K562 (cell line): ENCODE measurements at regions not wholly inside any gene's neighbourhood (a gene's known extent, or its start where the extent isn't known, plus 50 kb on each side); places are given as distances from the start of the nearest gene placed in this dataset.

Source experiments
- ATAC-seq: fragments of 200-7000 bp; cut with Tn5 transposase; 3 replicates; pipeline ENCODE4 v1.9.1; 2020; ENCODE audit warnings: moderate library complexity
- BruUV-seq: library from RNA; stranded (reverse); fragments of 400-500 nt; replicated peaks from 2 replicates; lab custom pipeline; 2021; lab: Mats Ljungman, UMichigan
- CTCF ChIA-PET: fragments of 300-600 bp; formaldehyde crosslinking; extraction: SDS; loops from one replicate; lab custom pipeline; 2021; ENCODE audit warnings: low intra/inter-chr PET ratio; lab: Yijun Ruan, JAX
- POLR2A ChIA-PET: fragments of 300-600, 350-650 bp; sonication (Branson Sonifier 250); formaldehyde crosslinking; extraction: SDS; loops from one replicate; lab custom pipeline; 2021; ENCODE audit warnings: antibody characterized with exemption, inconsistent platforms; lab: Yijun Ruan, JAX
- DNase-seq, 4 experiments: peaks; one replicate each; pipeline versions ENCODE4 v3.0.0 to v3.0.0-alpha.2; 2011 to 2018; ENCODE audit warnings: low spot score in 3 of 4, mixed read lengths in 3 of 4; ENCODE audit errors: extremely low read depth in 1 of 4
- FAIRE-seq: peaks from 2 replicates; lab custom pipeline; 2011; peaks lifted over from hg19 to GRCh38; lab: Jason Lieb, UNC
- H2AFZ ChIP-seq: 2 replicates; pipeline ENCODE4 v1.6.0; 2011; ENCODE audit warnings: low read depth, low read length, control low read depth, inconsistent platforms
- H3K27ac ChIP-seq: fragments of 200-600 bp; 3 replicates; pipeline ENCODE4 v1.8.0; 2011; ENCODE audit warnings: low read depth, mild to moderate bottlenecking, control low read depth, inconsistent platforms, low read length, moderate library complexity, mixed read lengths; ENCODE audit errors: extremely low read depth
- H3K27me3 ChIP-seq, 2 experiments: fragments of 300-600 bp in 1 of 2; 2 replicates in 1 of 2; 3 replicates in 1 of 2; pipeline versions ENCODE4 v1.6.0 to v1.8.0; 2011; ENCODE audit warnings: inconsistent platforms in 2 of 2, low read length in 2 of 2, mild to moderate bottlenecking in 1 of 2, mixed read lengths in 1 of 2, moderate library complexity in 1 of 2; ENCODE audit not compliant: control insufficient read depth in 2 of 2, insufficient read depth in 2 of 2
- H3K36me3 ChIP-seq: fragments of 300-600 bp; 3 replicates; pipeline ENCODE4 v1.8.0; 2011; ENCODE audit warnings: mild to moderate bottlenecking, low read length, inconsistent platforms; ENCODE audit not compliant: control insufficient read depth, insufficient read depth
- H3K4me1 ChIP-seq, 2 experiments: fragments of 200-600 bp in 1 of 2; replicated peaks in 1 of 2; 2 replicates in 1 of 2; 3 replicates in 1 of 2; pipeline versions ENCODE4 v1.5.1 to v1.8.0; 2011; ENCODE audit warnings: inconsistent platforms in 2 of 2, low read length in 2 of 2, mild to moderate bottlenecking in 1 of 2, mixed read lengths in 1 of 2, moderate library complexity in 1 of 2; ENCODE audit not compliant: control insufficient read depth in 2 of 2, insufficient read depth in 2 of 2
- H3K4me2 ChIP-seq: 2 replicates; pipeline ENCODE4 v1.6.1; 2011; ENCODE audit warnings: low read length, control low read depth, inconsistent platforms, mixed read lengths; ENCODE audit not compliant: insufficient read depth
- H3K4me3 ChIP-seq: fragments of 200-600 bp; sonication (generic), shearing (Covaris generic); 2 replicates; pipeline ENCODE4 v1.5.1; 2016; ENCODE audit warnings: control low read depth, inconsistent platforms
- H3K79me2 ChIP-seq: fragments of 200-600 bp; 3 replicates; pipeline ENCODE4 v1.8.0; 2011; ENCODE audit warnings: low read length, inconsistent platforms; ENCODE audit not compliant: control insufficient read depth, insufficient read depth
- H3K9ac ChIP-seq, 2 experiments: 2 replicates each; pipeline versions ENCODE4 v1.6.0 to v1.6.1; 2011; ENCODE audit warnings: low read depth in 2 of 2, low read length in 2 of 2, control low read depth in 1 of 2, inconsistent platforms in 1 of 2, mild to moderate bottlenecking in 1 of 2, mixed read lengths in 1 of 2; ENCODE audit not compliant: insufficient read depth in 1 of 2
- H3K9me1 ChIP-seq: one replicate; pipeline ENCODE4 v1.6.0; 2011; ENCODE audit warnings: inconsistent platforms, mild to moderate bottlenecking, low read length, moderate library complexity; ENCODE audit not compliant: control insufficient read depth, insufficient read depth
- H3K9me3 ChIP-seq: replicated peaks from 2 replicates; pipeline ENCODE4 v1.5.1; 2011; ENCODE audit warnings: low read depth, low read length, inconsistent platforms; ENCODE audit not compliant: control insufficient read depth, insufficient read depth
- H4K20me1 ChIP-seq: replicated peaks from 2 replicates; pipeline ENCODE4 v1.6.1; 2011; ENCODE audit warnings: low read length, inconsistent platforms, mixed read lengths; ENCODE audit not compliant: control insufficient read depth, insufficient read depth
- ASH1L ChIP-seq: fragments of 450-650 bp; IDR thresholded peaks from 2 replicates; pipeline ENCODE4 v1.6.1; 2018; ENCODE audit warnings: borderline replicate concordance, mild to moderate bottlenecking, low read depth; ENCODE audit not compliant: partially characterized antibody
- BCL6 ChIP-seq: fragments of 250-450 bp; sonication (Bioruptor Pico); IDR thresholded peaks from 2 replicates; pipeline ENCODE4 v1.4.0; 2020
- BRF1 ChIP-seq: IDR thresholded peaks from 3 replicates; pipeline ENCODE4 v1.6.1; 2011; ENCODE audit warnings: borderline replicate concordance, mild to moderate bottlenecking; ENCODE audit not compliant: insufficient read length; ENCODE audit errors: extremely low read depth
- GATAD2A ChIP-seq: fragments of 450-650 bp; IDR thresholded peaks from 2 replicates; pipeline ENCODE4 v1.6.1; 2017
- NR2C1 ChIP-seq, 2 experiments: fragments of 450-650 bp; IDR thresholded peaks; 2 replicates each; pipeline ENCODE4 v1.6.1; 2017; ENCODE audit warnings: mild to moderate bottlenecking in 2 of 2, antibody characterized with exemption in 1 of 2, inconsistent platforms in 1 of 2, missing compliant biosample characterization in 1 of 2, missing genetic modification characterization in 1 of 2
- TBL1XR1 ChIP-seq, 2 experiments: IDR thresholded peaks; 2 replicates each; pipeline ENCODE4 v1.6.1; 2012; ENCODE audit warnings: improper control_type of control experiment in 2 of 2, low read length in 2 of 2, mild to moderate bottlenecking in 1 of 2
- TCFL5 ChIP-seq: fragments of 250-450 bp; sonication (Bioruptor Pico); conservative IDR thresholded peaks from 2 replicates; pipeline ENCODE4 v1.6.1; 2021; ENCODE audit warnings: mild to moderate bottlenecking, moderate library complexity, matching md5 sums
- TRIM28 ChIP-seq: fragments of 450-650 bp; IDR thresholded peaks from 2 replicates; pipeline ENCODE4 v1.6.1; 2017
- ZFP1 ChIP-seq: fragments of 450-650 bp; formaldehyde crosslinking; IDR thresholded peaks from 2 replicates; pipeline ENCODE4 v1.4.0; 2020; ENCODE audit warnings: mild to moderate bottlenecking, mixed read lengths
- ZNF347 ChIP-seq: fragments of 450-650 bp; formaldehyde crosslinking; IDR thresholded peaks from 2 replicates; pipeline ENCODE4 v1.4.0; 2020; ENCODE audit warnings: low read depth, mild to moderate bottlenecking, moderate library complexity
- ZNF431 ChIP-seq: sonication (generic); formaldehyde crosslinking; IDR thresholded peaks from 2 replicates; pipeline ENCODE4 v1.8.0; 2022; ENCODE audit warnings: mild to moderate bottlenecking, missing genetic modification reagents
- ZNF589 ChIP-seq: fragments of 200-800 bp; sonication (Bioruptor generic); IDR thresholded peaks from 2 replicates; pipeline ENCODE4 v1.6.1; 2016; ENCODE audit warnings: low read depth, missing genetic modification characterization, missing compliant biosample characterization
- ZNF699 ChIP-seq: fragments of 250-450 bp; sonication (Bioruptor Pico); IDR thresholded peaks from 2 replicates; pipeline ENCODE4 v1.8.0; 2021; ENCODE audit warnings: mild to moderate bottlenecking, moderate library complexity; ENCODE audit not compliant: insufficient replicate concordance
- ZNF717 ChIP-seq: fragments of 250-450 bp; sonication (Bioruptor Pico); IDR thresholded peaks from 2 replicates; pipeline ENCODE4 v1.5.0; 2021
- WGBS: fragments of 100-300 bp; shearing (Covaris generic); methylation state at CpG from one replicate; pipeline ENCODE4 v1.1.6; 2016; ENCODE audit warnings: low coverage, mixed read lengths; ENCODE audit not compliant: insufficient coverage; ENCODE audit errors: missing lambda C conversion rate; 5-methylcytosine and 5-hydroxymethylcytosine counted together
- in situ Hi-C: fragments of 300-500 bp; cut with MboI; formaldehyde crosslinking; loops from 4 replicates; pipeline ENCODE4 v1.15.0; 2018; ENCODE audit warnings: inconsistent platforms, mixed read lengths
- intact Hi-C: fragments of 100-400 bp; cut with micrococcal nuclease; formaldehyde crosslinking; loops from 2 replicates; pipeline ENCODE4 v1.14.2; 2022
- TF ChIP-seq, protein P1 (sequence below): conservative IDR thresholded peaks from 2 replicates; pipeline ENCODE4 v1.6.1; 2011; ENCODE audit warnings: low read depth, mild to moderate bottlenecking, low read length; ENCODE audit not compliant: control insufficient read depth

DNA sequence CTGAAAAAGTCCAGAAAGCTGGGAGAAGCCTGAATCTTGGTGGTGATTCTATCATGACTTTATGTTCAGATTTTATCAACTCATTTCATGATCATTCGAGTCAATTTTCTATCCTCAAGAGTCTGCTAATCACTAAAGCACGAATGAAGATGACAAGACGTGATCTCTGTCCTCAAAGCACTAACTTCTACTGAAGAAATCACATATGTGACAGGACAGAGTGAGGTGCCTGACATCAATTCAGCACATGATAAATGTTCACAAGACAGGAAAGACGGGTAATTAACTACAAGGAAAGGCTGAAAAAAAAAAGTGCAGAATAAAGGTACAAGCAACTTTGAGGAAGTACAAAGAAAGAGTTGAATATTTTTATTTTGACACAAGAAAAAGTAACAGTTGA, 487.1 kb downstream of the EFNB2 start:
- Histone ChIP-seq H3K9me1 (no peaks in the 10 kb centered on the region), H3K9ac (no peak overlapping the region), H3K79me2 (no peaks in the 10 kb centered on the region), H4K20me1 (no peaks in the 10 kb centered on the region), H2AFZ (no peak overlapping the region), H3K4me3 (no peak overlapping the region), H3K9me3 (no peaks in the 10 kb centered on the region), H3K4me1 (no peaks in the 10 kb centered on the region)
- CTCF ChIA-PET = no interaction called here
- no peak for ATAC-seq
- intact Hi-C loops = no loop called here
- DNase-seq = no peak
- TF ChIP-seq BCL6 (no peak), NR2C1 (IDR thresholded peaks at IDR 0.05) (no peak), NR2C1 (tag; IDR thresholded peaks at IDR 0.05) (no peak), TCFL5 (CRISPR knock-in tag) (no peak)
- TF ChIP-seq, all 486 proteins: peak for 0
- no peak overlapping the region for H3K4me2 ChIP-seq
- POLR2A ChIA-PET = no interaction called here
- no TSS peak for BruUV-seq
- no peak for FAIRE-seq
- in situ Hi-C loops = no loop called here
- no peaks in the 10 kb centered on the region for H3K36me3 ChIP-seq
- no peaks in the 10 kb centered on the region for H3K27me3 ChIP-seq
- WGBS = 4% methylated on average over 4 of the region's 4 CpGs
- H3K27ac ChIP-seq = no peak overlapping the region

DNA sequence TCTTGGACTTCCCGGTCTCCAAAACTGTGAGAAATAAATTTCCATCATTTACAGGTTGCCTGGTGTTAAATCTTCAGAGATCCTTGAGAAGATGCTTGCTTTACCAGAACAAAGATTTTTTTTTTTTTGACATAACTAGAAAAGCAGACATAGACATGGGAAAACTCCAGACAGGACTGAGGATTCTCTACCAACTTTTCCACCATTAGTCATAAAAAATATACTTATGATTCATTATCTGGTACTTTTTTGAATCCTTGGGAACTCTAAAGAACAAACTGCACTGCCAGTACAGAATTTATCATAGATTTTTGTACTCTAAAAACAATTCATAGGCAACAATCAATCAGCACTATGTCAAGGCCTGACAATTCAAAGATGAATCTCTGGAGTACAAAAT, 487.6 kb downstream of the EFNB2 start:
- Histone ChIP-seq H3K4me2 (no peak overlapping the region), H4K20me1 (no peaks in the 10 kb centered on the region), H3K4me3 (no peak overlapping the region), H2AFZ (no peak overlapping the region), H3K9me1 (no peaks in the 10 kb centered on the region), H3K27ac (no peak overlapping the region), H3K9me3 (no peaks in the 10 kb centered on the region), H3K79me2 (no peaks in the 10 kb centered on the region), H3K9ac (no peak overlapping the region), H3K36me3 (no peaks in the 10 kb centered on the region), H3K4me1 (no peaks in the 10 kb centered on the region), H3K27me3 (no peaks in the 10 kb centered on the region)
- DNase-seq (no peak), FAIRE-seq (no peak), ATAC-seq (no peak)
- in situ Hi-C loops (no loop called here), intact Hi-C loops (no loop called here)
- ChIA-PET CTCF (no interaction called here), POLR2A (no interaction called here)
- BruUV-seq = no TSS peak
- WGBS = 13% methylated on average over 1 of the region's 1 CpG
- TF ChIP-seq ZNF347 (no peak), ZFP1 (CRISPR knock-in tag) (no peak), TRIM28 (no peak), ASH1L (no peak), TBL1XR1 (IDR thresholded peaks at IDR 0.05; ENCODE audit: low read length in 2 of 2) (no peak), ZNF699 (CRISPR knock-in tag) (no peak), ZNF589 (CRISPR knock-in tag) (no peak), ZNF717 (CRISPR knock-in tag) (no peak), ZNF431 (CRISPR knock-in tag) (no peak), BRF1 (no peak), GATAD2A (no peak)
- TF ChIP-seq, protein P1, sequence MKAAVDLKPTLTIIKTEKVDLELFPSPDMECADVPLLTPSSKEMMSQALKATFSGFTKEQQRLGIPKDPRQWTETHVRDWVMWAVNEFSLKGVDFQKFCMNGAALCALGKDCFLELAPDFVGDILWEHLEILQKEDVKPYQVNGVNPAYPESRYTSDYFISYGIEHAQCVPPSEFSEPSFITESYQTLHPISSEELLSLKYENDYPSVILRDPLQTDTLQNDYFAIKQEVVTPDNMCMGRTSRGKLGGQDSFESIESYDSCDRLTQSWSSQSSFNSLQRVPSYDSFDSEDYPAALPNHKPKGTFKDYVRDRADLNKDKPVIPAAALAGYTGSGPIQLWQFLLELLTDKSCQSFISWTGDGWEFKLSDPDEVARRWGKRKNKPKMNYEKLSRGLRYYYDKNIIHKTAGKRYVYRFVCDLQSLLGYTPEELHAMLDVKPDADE = no peak
